ENCODE measurements at regions not wholly inside any gene's neighbourhood (a gene's known extent, or its start where the extent isn't known, plus 50 kb on each side); places are given as distances from the start of the nearest gene placed in this dataset.

GRCh38 chr14:95426116-95426475 lies 90.4 kb downstream of the SYNE3 start:
- TF ChIP-seq CTCF (IDR thresholded peaks at IDR 0.05; ENCODE audit: insufficient read depth, low read length, poor library complexity, severe bottlenecking) = no peak
- no peak for TF ChIP-seq EZH2phosphoT487 (conservative IDR thresholded peaks at IDR 0.05; ENCODE audit: low read length)
